HG03097 (cell line): ENCODE measurements at regions not wholly inside any gene's neighbourhood (a gene's known extent, or its start where the extent isn't known, plus 50 kb on each side); places are given as distances from the start of the nearest gene placed in this dataset.

Experiments
- ATAC-seq: cut with Tn5 transposase; IDR thresholded peaks from one replicate; pipeline ENCODE4 v1.9.1; 2021; ENCODE audit not compliant: unreplicated experiment, low FRiP score

GRCh38 chrX:20399728-20400414, 133.2 kb upstream of the RPS6KA3 start:
- ATAC-seq = no peak

DNA sequence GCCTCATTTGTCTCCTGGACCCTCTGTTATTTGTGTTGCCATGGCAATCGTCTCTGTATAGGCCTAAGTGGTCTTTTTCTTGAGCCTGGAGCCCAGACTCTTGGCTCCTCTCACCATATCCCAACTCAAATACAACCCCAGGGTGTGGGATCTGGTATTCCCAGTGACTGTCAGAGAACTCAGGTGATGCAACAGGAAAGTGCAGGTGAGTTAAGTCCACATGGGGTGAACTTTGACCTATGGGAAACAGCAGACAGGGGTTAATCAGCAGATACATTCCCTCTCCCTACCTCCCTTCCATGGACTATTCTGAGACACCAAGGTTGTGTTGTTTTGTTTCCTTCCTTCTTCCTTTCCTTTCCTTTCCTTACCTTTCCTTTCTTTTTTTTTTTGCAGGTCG, 130.9 kb upstream of the RPS6KA3 start:
- ATAC-seq = no peak

DNA sequence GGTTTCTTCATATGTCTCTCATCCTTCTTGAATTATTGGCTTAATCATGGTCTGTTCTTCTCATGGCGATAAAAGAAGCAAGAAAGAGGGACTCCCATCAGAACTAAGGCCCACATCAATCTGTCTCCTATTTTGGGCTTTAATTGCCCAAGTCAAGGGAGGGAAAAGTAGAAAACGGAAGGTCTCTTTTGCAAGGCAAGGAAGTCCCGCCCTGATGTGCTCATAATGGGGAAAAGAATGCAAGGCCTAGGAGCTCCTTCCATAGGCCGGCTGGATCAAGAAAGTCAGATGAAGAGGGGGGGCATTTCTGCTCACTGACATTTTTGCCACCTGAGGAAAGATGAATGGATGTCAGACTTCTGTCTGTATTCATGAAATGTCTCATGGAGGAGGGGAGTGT, 127.7 kb upstream of the RPS6KA3 start:
- ATAC-seq = no peak

DNA sequence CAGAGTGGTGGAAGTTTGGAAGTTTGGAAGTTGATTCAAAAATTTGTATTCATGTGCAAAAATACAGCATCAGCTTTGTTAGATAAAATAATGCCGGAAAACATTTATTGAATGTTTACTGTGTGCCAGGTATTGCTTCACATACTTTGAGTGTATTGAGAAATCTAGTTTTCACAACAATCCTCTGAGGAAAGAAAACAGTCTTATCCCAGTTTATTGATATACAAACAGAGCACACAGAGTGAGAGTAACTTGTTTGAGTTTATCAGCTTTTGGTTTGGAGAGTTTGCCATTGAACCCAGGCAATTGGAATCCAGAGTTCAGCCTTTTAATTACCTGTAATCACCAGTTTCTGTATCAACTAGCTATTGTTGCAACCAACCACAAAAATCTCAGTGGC, 127.2 kb upstream of the RPS6KA3 start:
- ATAC-seq = no peak

DNA sequence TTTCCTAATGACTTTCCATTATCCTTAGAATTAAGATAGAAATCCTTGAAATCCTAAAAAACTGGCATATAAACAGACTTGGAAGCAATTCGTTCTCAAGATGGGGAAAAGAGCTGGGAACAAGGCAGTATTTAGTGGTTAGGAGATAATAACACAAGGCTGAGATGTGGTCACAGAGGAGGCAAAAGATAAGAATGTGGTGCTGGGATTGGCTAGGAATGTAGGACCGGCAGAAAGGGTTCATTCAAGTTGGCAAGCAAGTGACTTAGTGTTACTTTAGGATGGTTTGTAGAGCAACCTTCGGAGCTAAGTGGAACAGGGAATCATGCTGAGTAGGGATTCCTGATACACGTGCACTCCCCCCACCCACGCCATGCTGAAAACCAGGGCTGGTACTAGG, 121.9 kb upstream of the RPS6KA3 start:
- no peak for ATAC-seq

GRCh38 chrX:20383477-20383876, 116.8 kb upstream of the RPS6KA3 start:
- no peak for ATAC-seq

DNA sequence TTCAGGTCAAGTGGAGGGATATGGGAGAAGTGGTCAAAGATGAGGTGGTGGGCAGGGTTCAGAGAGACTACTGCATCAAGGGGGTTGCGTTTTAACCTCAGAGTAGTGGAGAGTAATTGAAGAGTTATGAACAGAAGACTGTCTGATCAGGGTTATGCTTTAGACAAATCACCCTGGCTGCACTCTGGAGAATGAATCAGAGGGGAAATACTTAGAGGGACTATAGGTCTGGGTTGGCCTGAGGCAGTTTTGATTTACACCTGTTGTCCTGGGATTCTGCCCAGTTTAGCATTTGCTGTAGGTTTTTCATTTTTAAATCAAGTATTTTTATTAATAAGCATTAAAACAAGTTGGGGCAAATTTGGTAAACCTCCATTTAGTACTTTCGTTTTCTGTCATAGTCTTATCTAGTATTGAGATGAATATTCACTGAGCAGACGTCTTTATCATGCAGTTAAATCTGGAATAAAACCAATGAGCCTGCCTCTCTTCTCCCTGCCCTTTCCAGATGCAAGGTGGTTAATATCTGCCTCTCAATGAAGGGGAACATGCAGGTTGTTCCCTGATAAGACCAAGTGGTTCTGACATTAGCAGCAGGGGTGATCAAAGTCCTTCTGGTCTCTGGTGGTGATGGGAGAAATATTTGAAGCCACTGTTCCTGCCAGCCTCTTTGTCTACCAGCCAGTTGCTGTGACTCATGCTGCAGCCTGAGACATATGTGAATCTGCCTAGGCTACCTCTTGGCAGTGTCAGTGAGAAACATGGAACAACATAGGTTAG, 116.0 kb upstream of the RPS6KA3 start:
- no peak for ATAC-seq

- ATAC-seq = no peak
Observed at GRCh38 chrX:20382082-20382481, 115.4 kb upstream of the RPS6KA3 start.

DNA sequence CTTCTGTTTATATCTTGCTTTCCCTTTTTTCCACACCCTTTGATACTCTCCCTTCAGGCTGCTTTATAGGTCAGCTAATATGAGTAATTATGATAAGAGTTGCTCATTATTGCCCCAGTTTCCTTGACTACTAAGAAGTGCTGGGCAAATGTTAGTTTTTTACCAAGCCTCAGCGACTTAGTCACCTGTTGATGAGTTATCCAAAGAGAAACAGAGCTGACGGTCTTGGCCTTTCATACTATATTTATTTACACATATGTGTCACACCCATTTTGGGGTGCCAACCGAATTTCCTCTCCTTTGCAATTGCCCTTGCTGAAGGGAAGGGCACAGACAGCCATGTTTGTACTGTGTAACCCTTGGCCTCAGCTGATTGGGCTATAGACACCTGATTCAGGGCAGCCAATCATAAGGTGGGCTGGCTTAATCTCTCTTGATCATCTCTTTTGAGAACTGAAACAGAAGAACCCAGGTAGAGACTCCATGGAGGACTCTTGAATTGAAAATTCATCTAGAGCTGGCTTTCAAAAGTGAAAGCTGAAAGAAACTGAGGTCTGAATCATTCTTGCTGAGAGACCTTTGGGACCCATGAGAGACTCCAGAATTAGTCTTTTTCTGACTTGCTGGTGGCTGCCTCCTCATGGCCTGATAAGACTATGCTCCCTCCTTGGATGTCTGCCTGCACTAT, 111.7 kb upstream of the RPS6KA3 start:
- ATAC-seq = no peak

DNA sequence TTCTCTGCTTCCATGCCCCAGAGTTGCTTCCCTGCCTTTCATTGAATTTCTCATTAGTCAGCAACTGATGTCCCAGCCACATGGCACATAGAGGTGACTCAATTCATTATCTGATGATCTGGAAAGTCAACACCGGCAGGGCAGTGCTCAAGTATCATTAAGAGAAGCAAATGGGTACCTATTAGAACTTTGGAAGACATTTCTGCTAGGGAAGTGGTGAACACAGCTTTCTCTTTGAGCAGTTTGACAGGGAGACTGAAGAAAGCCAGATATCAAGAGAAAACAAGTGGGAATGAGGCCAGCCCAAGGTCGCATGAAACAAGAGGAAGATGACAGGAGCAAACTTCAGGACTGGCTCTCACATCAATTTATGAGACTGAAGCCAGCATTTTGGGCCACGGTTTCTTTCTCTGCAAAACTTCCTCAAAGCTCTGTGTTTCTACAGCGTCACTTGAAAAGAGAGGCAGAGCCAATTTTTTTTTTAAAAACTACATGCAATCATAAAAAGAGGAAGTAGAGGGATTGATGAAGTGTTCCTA, 108.3 kb upstream of the RPS6KA3 start:
- ATAC-seq = no peak

DNA sequence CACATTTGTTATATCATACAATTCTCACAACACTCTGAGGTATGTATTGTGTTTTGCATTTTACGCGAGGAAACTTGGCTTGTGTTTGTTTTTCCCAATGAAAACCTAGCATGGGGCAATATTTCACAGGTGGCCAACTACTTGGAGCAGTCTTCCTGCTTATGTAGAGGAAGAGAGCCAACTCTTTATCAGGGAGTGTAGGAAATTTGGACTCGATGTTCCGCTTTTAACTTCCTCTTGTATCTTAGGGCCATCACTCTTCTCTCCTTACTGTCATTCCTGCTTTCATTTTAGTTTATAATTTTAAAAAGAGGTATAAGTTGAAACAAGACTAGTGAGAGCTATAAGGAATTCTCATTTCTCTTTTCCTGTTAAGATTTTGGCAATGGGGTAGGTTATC, 107.7 kb upstream of the RPS6KA3 start:
- no peak for ATAC-seq

GRCh38 chrX:20373063-20373462, 106.4 kb upstream of the RPS6KA3 start:
- no peak for ATAC-seq

DNA sequence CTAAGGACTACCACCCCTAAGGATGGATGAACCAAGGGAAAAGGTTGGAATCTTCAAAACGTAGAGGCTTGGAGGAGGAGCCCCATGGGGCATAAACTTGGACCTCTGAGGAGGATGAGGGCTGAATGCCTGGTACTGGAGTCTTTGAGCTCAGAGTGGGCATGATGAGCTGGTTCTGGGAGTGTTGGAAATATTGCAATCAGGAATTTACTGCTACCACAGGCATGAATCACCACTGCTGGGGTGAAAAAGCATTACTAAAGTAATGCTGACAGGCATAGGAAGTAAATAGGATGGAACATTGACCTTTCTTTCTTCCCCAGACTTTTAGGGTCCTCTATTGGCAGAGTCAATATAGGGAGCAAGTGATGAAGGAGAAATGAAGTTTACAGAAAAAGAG, 105.8 kb upstream of the RPS6KA3 start:
- no peak for ATAC-seq

GRCh38 chrX:20369468-20369867, 102.8 kb upstream of the RPS6KA3 start:
- ATAC-seq = no peak

DNA sequence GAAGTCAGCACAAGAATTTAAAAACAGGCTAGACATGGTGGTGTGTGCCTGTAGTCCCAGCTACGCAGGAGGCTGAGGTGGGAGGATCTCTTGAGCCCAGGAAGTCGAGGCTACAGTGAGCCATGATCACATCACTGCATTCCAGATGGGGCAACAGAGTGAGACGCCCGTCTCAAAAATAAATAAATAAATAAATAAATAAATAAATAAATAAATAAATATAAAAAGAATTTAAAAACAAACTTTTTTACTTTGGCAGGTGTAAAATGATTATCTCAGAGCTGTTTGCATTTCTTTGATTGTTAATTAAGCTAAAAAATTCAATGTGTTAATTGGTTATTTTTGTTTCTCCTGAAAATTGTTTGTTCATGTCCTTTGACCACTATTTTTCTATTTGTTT, 97.5 kb upstream of the RPS6KA3 start:
- ATAC-seq = no peak

GRCh38 chrX:20363275-20363674, 96.6 kb upstream of the RPS6KA3 start:
- ATAC-seq = no peak

DNA sequence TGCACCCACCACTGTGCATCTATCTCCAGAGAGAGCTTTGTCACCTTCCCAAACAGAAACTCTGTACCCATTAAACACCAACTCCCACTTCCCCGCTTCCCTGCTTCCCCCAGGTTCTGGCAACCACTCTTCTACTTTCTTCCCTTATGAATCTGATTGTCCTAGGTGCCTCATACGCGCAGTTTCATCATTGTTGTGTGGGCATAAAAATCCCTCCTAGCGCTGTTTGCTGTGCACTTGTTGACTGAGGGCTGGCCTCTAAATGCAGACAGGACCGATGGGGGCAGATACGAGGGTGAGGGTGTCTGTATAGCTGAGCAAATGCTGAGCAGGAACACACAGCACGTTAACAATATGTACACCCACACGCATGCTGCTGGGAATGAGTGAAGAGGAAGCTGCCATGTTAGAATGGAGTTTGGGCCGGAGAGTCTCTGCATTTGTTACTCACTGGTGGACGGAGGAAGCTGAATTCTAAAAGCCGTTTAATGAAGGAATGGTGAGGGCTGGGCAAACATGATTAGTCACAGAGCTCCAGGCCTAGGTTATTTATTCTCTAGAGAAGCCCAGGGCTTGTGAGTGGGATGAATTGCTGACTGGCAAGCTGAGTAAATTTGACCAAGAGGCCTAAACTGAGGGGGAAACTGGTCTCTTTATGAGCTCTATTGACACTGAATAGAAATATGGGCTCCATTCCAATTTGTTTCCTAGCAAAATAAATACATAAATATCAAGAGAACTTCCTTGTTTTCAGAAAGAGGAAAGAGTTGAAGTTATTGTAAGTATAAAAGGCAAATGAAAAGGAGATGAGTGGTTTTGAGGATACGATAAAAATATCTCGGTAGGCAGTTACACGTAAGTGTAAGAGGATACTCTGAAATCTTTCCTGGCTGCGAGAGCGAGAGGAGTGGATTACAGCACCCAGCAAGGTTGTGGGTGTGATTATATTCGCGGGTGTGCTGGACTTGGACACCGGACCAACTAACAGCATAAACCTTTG, 95.9 kb upstream of the RPS6KA3 start:
- ATAC-seq = no peak

GRCh38 chrX:20361890-20362262, 95.2 kb upstream of the RPS6KA3 start:
- no peak for ATAC-seq

DNA sequence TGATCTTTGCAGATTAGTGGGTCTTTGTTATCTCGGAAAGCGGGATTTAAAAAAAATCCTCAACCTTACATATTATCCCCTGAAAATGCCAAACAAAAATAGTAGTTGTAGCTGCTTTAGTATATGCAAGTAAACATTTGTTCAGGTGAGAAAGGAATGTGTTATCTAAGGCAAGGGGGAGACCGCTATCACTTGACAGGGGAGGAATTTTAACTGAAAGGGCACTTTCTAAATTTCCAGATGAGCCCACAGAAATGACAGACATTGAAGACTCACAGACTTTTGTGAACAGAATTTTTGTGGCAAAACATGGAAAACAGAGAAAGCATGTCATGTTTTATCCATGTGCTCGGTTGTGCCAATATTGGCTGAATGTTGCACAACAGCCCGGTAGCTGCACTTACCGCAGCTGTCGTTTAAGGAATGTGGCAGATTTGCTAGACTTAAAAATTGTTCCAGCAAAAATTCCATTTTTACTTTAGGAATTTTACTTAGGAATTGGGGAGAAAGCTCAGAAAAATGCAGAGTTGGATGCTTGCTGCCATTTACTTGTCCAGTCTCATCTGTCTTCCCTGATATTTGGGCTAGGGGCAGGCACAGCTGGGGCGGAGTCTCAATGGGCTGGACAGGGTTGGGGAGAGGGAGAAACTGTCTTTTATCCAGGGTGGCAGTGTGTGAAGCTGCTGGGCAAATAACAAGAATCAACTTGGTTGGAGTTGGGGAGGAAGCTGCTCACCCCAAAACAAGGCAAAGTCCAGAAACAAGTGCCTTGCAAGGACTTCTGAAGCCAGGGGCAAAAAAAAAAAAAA, 94.6 kb upstream of the RPS6KA3 start:
- ATAC-seq = no peak

- ATAC-seq = no peak
Observed at GRCh38 chrX:20355187-20355586, 88.5 kb upstream of the RPS6KA3 start.
